ENCODE measurements at regions not wholly inside any gene's neighbourhood (a gene's known extent, or its start where the extent isn't known, plus 50 kb on each side); places are given as distances from the start of the nearest gene placed in this dataset.

DNA sequence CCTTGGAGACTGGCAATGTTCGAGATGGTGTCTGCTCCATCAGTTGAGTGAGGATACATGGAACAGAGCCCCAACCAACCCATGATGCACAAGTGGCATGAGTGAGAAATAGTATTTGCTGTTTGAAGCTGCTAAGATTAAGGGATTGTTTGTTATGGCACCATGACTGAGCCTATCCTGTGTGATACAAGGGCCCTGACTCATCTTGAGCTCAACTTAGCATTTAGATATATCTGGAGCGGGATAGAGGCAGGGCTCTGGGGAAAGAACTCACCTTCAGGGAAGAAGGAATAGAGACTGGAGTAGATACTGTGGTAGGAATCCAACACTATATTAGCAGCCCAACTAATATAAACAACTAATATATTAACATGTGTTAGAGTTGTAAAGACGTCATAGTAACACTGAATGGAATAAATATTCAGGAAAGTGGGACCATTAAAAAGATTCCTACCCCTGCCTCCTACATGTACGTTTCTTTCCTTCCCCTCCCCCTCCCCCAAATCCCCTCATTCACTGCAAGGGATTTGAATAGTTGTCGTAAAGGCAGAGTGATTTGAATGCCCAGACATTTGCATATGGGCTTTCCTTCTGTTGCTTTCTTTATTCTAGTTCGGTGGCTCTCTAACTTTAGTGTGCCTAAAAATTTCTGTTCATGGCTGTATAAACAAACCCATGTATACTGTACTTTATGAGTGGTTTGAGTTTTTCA lies 106.6 kb upstream of the POU3F1 start:
- TF ChIP-seq, protein P1, sequence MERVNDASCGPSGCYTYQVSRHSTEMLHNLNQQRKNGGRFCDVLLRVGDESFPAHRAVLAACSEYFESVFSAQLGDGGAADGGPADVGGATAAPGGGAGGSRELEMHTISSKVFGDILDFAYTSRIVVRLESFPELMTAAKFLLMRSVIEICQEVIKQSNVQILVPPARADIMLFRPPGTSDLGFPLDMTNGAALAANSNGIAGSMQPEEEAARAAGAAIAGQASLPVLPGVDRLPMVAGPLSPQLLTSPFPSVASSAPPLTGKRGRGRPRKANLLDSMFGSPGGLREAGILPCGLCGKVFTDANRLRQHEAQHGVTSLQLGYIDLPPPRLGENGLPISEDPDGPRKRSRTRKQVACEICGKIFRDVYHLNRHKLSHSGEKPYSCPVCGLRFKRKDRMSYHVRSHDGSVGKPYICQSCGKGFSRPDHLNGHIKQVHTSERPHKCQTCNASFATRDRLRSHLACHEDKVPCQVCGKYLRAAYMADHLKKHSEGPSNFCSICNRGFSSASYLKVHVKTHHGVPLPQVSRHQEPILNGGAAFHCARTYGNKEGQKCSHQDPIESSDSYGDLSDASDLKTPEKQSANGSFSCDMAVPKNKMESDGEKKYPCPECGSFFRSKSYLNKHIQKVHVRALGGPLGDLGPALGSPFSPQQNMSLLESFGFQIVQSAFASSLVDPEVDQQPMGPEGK (CRISPR knock-in tag; IDR thresholded peaks at IDR 0.05; ENCODE audit: borderline replicate concordance): no peak
- no peak for TF ChIP-seq ZFP3 (CRISPR knock-in tag; IDR thresholded peaks at IDR 0.05)
- TF ChIP-seq BACH2 (CRISPR knock-in tag; IDR thresholded peaks at IDR 0.05; ENCODE audit: borderline replicate concordance): no peak
- no peak for TF ChIP-seq RARB (CRISPR knock-in tag; IDR thresholded peaks at IDR 0.05)
- TF ChIP-seq, protein P2, sequence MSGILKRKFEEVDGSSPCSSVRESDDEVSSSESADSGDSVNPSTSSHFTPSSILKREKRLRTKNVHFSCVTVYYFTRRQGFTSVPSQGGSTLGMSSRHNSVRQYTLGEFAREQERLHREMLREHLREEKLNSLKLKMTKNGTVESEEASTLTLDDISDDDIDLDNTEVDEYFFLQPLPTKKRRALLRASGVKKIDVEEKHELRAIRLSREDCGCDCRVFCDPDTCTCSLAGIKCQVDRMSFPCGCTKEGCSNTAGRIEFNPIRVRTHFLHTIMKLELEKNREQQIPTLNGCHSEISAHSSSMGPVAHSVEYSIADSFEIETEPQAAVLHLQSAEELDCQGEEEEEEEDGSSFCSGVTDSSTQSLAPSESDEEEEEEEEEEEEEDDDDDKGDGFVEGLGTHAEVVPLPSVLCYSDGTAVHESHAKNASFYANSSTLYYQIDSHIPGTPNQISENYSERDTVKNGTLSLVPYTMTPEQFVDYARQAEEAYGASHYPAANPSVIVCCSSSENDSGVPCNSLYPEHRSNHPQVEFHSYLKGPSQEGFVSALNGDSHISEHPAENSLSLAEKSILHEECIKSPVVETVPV (CRISPR knock-in tag; IDR thresholded peaks at IDR 0.05): no peak
- TF ChIP-seq ISL1 (CRISPR knock-in tag; IDR thresholded peaks at IDR 0.05): no peak
- no peak for TF ChIP-seq ESRRG (CRISPR knock-in tag; IDR thresholded peaks at IDR 0.05)
- TF ChIP-seq, protein P3, sequence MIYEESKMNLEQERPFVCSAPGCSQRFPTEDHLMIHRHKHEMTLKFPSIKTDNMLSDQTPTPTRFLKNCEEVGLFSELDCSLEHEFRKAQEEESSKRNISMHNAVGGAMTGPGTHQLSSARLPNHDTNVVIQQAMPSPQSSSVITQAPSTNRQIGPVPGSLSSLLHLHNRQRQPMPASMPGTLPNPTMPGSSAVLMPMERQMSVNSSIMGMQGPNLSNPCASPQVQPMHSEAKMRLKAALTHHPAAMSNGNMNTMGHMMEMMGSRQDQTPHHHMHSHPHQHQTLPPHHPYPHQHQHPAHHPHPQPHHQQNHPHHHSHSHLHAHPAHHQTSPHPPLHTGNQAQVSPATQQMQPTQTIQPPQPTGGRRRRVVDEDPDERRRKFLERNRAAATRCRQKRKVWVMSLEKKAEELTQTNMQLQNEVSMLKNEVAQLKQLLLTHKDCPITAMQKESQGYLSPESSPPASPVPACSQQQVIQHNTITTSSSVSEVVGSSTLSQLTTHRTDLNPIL (CRISPR knock-in tag; IDR thresholded peaks at IDR 0.05; ENCODE audit: low read depth): no peak

Data from SK-N-SH treated with all-trans-retinoic acid at 6 μM for 48 hours (cell line).